ENCODE measurements at regions not wholly inside any gene's neighbourhood (a gene's known extent, or its start where the extent isn't known, plus 50 kb on each side); places are given as distances from the start of the nearest gene placed in this dataset.

DNA sequence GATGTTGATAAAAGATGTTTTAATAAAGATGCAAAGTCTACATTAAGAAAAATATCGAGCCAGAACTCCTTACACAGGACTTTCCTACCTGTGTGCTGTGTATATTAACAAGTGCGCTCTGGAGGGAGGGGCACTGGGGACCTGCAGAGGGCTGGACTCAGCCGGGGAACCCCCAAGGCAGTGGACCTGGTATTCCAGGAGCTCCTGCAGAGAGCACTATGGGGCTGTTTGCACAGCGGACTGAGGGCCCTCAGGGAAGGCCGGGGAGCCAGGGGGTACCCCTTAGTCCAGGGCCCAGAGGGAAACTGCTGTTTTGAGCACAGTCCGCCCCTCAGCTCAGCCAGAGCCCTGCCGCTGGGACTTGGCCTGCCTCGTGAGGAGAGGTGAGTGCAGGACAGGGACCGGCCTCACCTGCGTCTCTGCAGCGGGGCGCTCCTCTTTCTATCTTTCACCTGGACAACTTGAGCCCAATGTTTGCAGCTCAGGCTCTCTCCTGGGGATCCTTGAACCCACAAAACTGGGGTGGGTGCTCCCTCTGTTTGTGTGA is 168.4 kb downstream of the ARL4C start:
- DNase-seq, result no peak
- intact Hi-C loops (cut with DNase I), result no loop called here
- no peak for ATAC-seq (ENCODE audit: poor library complexity)

DNA sequence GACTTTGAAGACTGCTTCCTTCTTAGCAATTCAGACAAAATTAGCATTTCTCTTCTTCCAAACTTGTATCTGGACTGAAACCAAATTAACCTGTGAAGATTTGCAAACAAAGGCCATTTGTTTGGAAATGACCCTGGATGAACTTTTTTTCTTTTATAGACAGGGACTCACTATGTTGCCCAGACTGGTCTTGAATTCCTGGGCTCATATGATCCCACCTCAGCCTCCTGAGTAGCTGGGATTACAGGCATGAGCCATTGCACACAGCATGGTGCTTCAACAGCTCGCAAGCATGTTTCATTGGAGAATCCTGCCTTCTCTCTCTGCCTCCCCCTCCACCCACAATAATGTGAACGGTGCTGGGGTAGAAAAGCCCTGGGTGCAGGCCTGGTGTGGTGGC is 170.2 kb downstream of the ARL4C start:
- intact Hi-C loops (cut with DNase I), result no loop called here
- DNase-seq (no peak), ATAC-seq (ENCODE audit: poor library complexity) (no peak)

DNA sequence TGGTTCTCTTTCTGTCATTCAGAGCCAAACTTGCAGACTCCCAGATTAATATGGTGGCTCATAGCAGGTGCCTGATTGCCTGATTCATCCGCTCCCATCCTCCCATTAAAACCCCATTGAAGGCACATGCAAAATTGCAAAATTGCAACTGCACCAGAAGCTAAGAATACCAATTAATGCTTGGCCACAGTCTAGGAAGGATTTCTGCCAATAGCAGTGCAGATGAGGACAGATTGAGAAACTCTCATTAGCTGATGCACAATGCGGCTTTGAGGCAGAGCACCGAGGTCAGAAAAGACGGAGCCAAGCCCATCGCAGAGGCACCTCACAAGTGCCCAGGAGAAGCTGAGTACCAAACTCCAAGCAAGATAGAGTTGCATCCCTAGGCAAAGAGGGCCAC is 172.8 kb downstream of the ARL4C start:
- no peak for ATAC-seq (ENCODE audit: poor library complexity)
- intact Hi-C loops (cut with DNase I), result no loop called here
- DNase-seq, result no peak

DNA sequence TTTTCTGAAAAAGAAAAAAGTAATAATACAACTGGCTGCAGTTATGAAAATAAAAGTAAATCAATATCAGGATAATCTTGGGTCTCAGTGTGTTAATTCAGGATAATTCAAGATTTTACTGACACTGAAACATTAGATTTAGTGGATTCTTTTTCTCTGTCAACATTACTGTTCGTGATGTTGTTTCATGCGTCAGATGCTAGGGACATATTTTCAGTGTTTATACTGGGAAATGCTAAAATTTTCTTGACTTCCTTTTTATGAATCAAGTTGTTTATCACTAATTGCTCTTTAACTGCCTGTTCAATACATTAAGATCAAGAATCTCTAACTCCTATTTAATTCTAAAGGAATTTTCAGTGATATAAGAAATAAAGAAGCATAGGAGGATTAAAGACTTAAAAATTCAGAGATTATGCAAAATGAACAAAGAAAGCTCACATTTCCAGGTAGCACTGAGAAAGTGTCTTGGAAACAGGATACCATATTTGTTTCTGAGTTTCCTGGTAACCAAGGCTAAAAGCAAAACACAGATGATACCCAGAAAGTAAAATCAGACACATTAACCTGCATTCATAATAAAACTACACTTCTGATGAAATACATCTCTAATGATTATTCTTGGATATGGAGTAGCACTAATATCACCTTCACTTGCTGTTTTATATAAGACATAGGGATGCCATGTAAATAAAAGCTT is 174.0 kb downstream of the ARL4C start:
- ATAC-seq (ENCODE audit: poor library complexity), result no peak
- intact Hi-C loops (cut with DNase I), result no loop called here
- no peak for DNase-seq

DNA sequence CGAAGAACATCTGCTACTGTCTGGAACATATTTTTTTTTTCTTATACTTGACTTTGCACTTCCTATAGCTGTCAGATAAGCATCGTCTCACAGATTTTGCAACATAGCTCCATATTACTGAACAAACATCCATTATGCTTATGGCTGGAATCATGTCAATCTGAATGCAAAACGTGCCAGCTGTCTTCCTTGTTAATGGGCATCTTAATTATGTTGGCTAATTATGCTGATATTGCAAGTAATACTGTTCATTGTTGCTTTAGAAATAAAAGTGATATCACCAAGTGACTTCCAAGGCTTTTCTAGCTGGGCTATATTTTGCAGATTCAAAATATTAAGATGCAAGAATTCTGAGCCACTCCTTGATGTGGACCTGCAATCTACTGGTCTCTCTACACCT is 176.8 kb downstream of the ARL4C start:
- DNase-seq (no peak), ATAC-seq (ENCODE audit: poor library complexity) (no peak)
- intact Hi-C loops (cut with DNase I), result no loop called here

DNA sequence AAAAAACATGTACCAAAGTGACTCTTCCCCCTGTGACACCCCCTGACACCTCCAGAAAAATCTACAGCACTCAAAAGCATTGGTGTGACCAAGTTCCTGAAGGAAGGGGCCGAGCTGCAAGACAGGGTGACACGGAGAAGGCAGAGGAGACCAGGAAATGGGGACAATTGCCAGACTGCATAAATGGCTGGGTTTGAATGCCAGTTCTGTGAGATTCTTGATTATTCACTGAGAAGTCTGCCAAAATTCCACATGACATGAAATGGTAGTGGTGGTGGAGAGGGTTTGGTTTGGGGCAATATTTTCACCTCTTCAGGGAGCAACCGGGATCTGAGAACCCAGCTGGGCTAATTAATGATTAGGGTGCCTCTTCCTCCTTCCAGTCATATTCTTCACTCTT is 178.5 kb downstream of the ARL4C start:
- ATAC-seq (ENCODE audit: poor library complexity) (no peak), DNase-seq (no peak)
- intact Hi-C loops (cut with DNase I), result no loop called here

DNA sequence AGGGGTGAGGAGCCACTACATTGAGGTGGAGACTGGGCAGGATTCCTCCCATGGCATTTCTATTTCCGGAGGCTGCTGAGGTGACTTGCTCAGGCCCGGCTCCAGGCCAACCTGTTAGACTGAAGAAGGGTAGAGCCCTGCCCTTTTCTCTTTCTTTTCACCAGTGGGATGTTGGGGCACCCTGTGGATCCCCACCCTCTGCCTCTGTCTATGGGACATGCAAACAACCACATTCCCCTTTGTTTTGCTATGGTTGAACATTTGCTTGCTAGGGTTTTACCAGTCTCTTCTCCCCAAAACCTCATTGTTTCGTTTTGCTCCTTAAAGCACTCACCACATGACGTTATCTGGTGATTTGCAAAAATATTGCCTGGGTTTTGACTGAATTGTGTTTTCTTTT is 183.3 kb downstream of the ARL4C start:
- ATAC-seq (ENCODE audit: poor library complexity), result no peak
- intact Hi-C loops (cut with DNase I), result no loop called here
- DNase-seq, result no peak

DNA sequence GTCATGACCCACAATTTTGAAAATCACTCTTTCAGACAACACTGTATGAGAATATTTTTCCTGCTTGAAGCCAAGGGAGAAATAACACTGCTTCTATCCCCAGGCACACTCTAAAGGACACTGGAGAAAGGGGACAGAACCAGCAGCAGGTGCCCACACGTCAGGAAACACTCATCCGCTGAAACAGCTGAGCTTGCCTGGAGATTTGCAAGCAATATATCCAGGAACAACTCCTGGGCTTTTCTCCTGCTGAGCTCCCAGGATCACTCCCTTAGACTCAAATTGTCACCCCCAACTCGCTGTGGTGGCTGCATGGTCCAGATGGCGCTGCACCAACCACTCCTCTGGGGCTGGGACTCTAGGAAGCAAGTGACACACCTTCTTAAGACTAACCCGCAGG is 186.7 kb downstream of the ARL4C start:
- ATAC-seq (ENCODE audit: poor library complexity), result no peak
- no peak for DNase-seq
- intact Hi-C loops (cut with DNase I), result no loop called here

DNA sequence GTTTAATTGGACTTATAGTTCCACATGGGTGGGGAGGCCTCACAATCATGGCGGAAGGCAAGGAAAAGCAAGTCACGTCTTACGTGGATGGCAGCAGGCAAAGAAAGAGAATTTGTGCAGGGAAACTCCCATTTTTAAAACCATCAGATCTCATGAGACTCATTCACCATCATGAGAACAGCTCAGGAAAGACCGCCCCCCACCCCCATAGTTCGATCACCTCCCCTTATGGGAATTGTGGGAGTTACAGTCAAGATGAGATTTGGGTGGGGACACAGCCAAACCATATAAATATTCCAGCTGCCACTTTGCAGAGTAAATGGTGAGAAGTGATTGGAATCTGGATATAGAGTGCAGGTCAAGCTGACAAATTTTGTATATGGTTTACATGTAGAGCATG is 187.4 kb downstream of the ARL4C start:
- intact Hi-C loops (cut with DNase I), result no loop called here
- DNase-seq, result no peak
- no peak for ATAC-seq (ENCODE audit: poor library complexity)

DNA sequence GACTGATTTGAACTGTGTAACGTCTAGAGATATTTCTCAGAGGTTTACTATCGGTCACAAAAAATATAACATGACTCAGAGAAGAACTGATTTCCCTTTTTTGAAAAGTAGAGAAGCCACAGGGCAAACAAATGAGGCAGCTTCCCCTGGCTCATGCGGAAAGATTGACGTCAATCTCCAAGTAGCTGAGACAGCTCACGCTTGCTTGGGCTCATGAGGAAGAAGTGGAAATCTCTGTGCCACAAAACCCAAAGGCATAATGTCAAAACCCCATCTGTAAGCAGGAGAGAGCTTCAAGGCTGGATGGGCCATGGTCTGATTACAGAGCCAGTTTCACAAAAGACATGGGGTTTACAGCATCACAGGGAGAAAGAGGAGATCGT is 188.1 kb downstream of the ARL4C start:
- DNase-seq (no peak), ATAC-seq (ENCODE audit: poor library complexity) (peak; percentile 75)
- intact Hi-C loops (cut with DNase I), result no loop called here

DNA sequence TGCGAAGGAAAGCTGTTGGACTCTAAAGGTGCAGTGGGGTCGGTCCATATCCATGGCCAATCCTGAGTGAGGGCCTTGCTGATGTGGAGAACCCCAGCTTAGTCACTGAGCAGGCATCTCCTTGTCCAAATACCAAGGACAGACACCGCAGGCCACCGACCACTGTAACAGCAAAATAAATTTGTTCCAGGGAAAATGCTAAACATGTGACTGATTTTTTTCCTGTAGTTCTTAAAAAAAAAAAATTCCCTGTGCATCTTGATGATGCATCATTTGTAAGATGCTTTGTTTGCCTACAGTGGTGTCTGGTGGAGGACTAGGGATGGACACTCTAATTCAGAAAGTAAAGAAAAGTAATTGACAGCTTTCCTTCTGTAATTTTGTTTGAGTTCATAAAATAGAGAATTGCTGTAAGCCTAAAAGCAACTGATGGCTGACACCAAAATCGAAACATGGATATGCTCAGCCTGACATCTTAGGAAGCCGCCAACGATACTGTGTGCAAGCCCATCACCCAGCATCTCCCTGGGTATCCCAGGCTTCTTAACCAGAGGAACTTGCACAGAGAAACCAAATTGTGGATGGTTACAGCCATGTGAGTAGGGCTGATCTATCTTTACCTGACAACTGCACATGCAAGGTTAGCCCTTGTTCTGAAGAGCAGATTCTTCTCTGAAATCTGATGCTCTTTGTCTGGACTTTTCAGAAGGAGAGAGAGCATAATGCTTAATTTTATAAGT is 188.6 kb downstream of the ARL4C start:
- intact Hi-C loops (cut with DNase I), result no loop called here
- DNase-seq, result no peak
- ATAC-seq (ENCODE audit: poor library complexity), result no peak

DNA sequence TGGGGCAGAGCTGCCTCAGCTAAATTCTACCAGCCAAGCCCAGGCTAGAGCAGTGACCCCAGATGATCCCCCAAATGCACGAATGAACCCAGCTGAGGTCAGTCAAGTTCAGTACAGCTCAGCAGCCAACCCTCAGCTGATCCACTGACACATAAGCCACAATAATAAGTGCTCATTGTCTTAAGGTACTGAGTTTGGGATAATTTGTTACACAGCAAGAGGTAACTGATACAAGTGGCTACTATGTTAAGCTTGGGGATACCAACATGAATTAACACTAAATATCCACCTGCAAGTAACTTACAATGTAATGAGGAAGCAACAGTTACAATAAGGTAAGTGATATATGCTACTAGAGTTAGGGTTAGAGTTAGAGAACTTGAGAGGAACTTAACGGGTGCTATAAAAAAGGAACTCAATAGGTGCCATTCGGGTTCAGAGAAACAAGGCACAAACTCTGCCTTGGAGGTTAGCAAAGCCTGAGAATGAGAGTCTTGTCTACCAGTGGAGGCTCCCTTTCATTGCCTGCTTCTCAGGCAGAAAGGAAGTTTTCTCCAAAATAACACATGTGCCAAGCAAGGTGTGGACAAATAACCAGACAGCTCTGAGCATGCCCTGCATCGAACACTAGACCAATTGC is 189.4 kb downstream of the ARL4C start:
- intact Hi-C loops (cut with DNase I), result no loop called here
- ATAC-seq (ENCODE audit: poor library complexity), result no peak
- DNase-seq, result no peak

DNA sequence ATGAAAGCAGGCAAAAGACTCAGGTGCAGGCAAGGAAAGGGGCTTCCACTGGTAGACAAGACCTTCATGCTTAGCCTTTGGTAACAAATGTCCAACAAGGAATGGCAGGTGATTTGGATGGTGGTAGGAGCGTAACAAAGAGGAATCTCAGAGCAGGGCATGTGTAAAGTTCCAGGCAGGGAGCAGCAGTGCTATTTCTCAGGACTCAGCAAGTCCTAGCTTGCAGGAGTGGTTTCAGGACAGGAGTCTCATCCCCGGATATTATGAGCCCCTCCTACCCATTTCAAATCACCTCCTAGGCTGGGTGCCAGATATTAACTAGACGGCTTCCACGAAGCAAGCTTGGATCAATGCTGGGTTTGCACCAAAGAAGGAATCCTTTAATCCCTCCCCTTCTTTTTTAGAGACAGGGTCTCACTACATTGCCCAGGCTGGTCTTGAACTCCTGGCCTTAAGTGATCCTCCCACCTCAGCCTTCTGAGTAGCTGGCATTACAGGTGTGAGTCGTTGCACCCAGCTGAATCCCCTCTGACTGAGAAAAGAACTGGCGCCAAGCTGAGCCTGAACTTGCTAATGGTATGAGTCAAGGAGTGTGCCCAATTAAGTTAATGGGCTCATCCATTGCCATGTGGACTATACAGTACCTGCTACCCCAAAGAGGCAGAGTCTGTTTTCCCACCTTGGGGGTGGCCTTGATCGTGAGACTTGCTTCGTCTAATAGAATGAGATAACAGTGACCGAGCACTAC is 190.3 kb downstream of the ARL4C start:
- ATAC-seq (ENCODE audit: poor library complexity) (no peak), DNase-seq (no peak)
- intact Hi-C loops (cut with DNase I), result no loop called here

DNA sequence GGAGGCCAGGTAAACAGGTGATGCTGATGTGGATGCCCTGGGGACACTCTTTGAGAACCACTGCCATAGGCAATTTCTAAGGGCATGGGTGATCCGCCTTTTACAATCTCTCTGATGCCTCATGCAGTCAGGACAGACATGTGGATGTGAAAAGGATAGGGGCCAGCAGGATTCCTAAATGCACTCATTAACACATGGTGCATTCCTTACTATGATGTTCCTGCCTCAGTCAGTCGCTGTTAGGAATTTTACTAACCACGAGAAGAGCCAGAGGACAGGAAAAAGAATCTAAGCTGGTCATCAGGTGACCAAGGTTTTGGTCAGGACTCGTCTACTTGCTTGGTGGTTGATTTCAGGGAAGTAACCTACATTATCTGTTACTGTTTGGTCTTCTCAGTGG is 191.0 kb downstream of the ARL4C start:
- ATAC-seq (ENCODE audit: poor library complexity) (no peak), DNase-seq (no peak)
- intact Hi-C loops (cut with DNase I), result no loop called here

DNA sequence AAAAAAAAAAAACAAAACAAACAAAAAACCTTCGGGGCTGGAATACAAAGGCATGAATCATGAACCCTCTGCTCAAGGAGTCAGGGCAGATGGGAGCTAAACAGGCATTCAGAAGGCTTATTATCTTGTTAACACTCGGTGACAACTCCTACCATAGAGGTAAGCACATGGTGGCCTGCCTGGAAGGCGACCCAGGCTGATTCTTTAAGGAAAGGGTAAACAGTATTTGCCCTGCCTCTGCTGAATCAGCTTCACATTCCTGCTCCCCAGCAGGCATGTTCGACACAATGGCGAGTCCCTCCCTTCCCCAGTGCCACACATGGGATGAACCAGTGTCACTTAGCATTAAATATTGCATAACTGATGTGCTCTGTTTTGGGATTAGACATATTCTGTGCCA is 191.9 kb downstream of the ARL4C start:
- no peak for DNase-seq
- intact Hi-C loops (cut with DNase I), result no loop called here
- ATAC-seq (ENCODE audit: poor library complexity), result no peak

DNA sequence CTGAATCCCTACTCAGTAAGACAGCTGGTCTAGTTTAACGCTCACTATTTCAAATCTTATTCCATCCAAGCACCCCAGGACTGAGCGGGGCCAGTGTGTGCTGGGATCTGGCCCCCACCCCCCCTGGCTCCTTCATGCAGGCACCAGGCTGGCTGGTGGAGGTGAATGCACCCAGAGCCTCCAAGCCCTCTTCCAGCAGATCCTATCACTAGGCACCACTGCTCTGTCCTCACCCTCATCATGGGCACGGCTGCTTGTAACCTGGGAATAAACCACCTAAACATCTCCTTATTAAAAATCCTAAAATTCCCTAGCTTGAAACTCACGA is 194.3 kb downstream of the ARL4C start:
- DNase-seq, result no peak
- intact Hi-C loops (cut with DNase I), result no loop called here
- no peak for ATAC-seq (ENCODE audit: poor library complexity)

DNA sequence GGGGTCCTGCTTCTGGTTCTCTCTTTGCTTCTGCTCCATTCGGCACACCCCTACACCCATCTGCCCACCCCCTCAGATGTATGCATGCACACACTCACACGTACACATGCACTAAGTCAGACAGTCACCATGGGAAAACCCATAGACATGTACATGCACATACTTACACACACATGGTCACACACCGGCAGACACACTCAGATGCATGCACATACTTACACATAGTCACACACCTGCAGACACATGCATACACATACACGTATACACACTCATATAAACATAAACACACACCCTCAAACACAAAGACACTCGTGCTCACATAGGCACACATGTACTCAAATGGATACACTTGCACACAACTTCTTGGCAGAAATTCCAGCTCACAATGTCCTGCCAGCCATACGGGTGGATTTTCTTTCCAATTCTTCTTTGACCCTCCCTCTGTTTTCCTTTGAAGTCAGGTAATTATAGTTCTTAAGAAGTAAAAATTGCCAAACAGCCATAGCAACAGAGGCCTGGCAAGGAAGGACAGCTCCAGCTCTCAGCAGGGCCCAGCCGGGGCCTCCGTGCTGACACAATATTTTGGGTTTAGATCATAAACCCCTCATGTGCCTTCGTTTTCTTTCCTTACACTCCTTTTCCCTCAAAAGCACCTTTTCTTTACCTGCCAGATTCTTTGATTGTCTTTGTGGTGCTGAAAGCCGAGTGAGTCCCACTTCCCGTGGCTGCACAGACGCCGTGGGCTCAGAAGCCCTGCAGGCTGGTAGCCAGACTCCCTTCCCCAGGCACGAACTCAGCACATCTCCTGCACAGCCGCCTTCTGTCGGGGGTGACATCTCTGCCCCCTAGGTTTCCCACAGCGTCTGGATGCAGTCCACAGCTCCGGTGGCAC is 195.7 kb downstream of the ARL4C start:
- intact Hi-C loops (cut with DNase I), result no loop called here

DNA sequence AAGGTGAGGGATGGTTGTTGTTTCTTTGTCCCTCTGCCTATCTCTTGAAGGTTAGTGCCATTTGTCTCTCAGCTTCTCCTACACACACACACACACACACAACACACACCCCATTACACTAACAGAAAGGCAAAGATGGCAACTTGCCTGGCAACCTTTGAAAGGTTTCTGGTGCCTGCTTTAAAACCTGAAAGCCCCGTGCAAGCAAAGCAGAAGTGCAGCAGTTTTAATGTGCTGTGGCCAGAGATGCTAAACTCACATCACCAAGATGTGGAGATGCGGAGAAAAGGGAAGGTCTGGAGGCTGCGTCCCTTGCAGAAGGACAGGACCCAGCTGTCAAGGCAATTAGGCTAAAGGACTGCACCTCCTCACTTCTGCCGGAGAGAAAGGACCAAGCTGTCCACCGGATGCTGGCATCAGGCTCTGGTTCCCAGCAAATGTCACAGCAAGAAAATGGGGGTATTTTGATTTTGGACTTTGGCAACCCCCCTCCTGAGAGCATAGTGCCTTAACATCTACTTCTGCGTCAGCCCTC is 196.4 kb downstream of the ARL4C start:
- no peak for ATAC-seq (ENCODE audit: poor library complexity)

More for the DNA sequence above, 195.7 kb downstream of the ARL4C start:
- DNase-seq (no peak), ATAC-seq (ENCODE audit: poor library complexity) (no peak)

More for the DNA sequence above, 196.4 kb downstream of the ARL4C start:
- DNase-seq, result no peak
- intact Hi-C loops (cut with DNase I), result no loop called here

Data from Right ventricle myocardium superior (tissue), 1 donor.